Uterus (tissue), 3 donors: ENCODE measurements at regions not wholly inside any gene's neighbourhood (a gene's known extent, or its start where the extent isn't known, plus 50 kb on each side); places are given as distances from the start of the nearest gene placed in this dataset.

Source experiments
- DNase-seq, 2 donors: peaks; one replicate each; pipeline ENCODE4 v3.0.0-alpha.2; 2019 to 2020
- H3K27ac ChIP-seq, 2 donors: fragments of 200-600 bp; sonication (generic); 1 replicate in 1 of 2; 2 replicates in 1 of 2; pipeline ENCODE4 v1.5.1; 2016 to 2018
- H3K27me3 ChIP-seq, 2 donors: fragments of 200-600 bp; sonication (generic); one replicate each; pipeline ENCODE4 v1.5.1; 2018 to 2019; ENCODE audit warnings: control low read depth in 1 of 2
- H3K36me3 ChIP-seq, 2 donors: fragments of 200-600 bp; sonication (generic); one replicate each; pipeline ENCODE4 v1.5.1; 2019; ENCODE audit warnings: control low read depth in 1 of 2
- H3K4me1 ChIP-seq, 2 donors: fragments of 200-600 bp; sonication (generic); one replicate each; pipeline ENCODE4 v1.5.1; 2018 to 2019; ENCODE audit warnings: control low read depth in 1 of 2
- H3K4me3 ChIP-seq, 2 donors: fragments of 200-600 bp; sonication (generic); 1 replicate in 1 of 2; 2 replicates in 1 of 2; pipeline ENCODE4 v1.5.1; 2018 to 2019; ENCODE audit warnings: mild to moderate bottlenecking in 1 of 2
- H3K9me3 ChIP-seq, 2 donors: fragments of 200-600 bp; sonication (generic); one replicate each; pipeline ENCODE4 v1.5.1; 2019; ENCODE audit warnings: control low read depth in 1 of 2
- POLR2A ChIP-seq, 2 donors: fragments of 450-650 bp; IDR thresholded peaks; one replicate each; pipeline ENCODE4 v1.6.1; 2016; ENCODE audit warnings: antibody characterized with exemption in 2 of 2, mild to moderate bottlenecking in 1 of 2, moderate library complexity in 1 of 2
- intact Hi-C: fragments of 100-400 bp; cut with DNase I; formaldehyde crosslinking; loops from one replicate; pipeline ENCODE4 v1.15.1; 2023; ENCODE audit warnings: low total_unique reads
- TF ChIP-seq, protein P1 (sequence below), 4 experiments: fragments of 200-600 bp in 2 of 4; fragments of 450-650 bp in 2 of 4; sonication (generic) in 2 of 4; IDR thresholded peaks; one replicate each; pipeline ENCODE4 v1.5.1; 2016 to 2019; ENCODE audit warnings: antibody characterized with exemption in 4 of 4, mild to moderate bottlenecking in 2 of 4, moderate library complexity in 1 of 4
- donor health status: DM: yes; HTN: yes; CAD: no.

DNA sequence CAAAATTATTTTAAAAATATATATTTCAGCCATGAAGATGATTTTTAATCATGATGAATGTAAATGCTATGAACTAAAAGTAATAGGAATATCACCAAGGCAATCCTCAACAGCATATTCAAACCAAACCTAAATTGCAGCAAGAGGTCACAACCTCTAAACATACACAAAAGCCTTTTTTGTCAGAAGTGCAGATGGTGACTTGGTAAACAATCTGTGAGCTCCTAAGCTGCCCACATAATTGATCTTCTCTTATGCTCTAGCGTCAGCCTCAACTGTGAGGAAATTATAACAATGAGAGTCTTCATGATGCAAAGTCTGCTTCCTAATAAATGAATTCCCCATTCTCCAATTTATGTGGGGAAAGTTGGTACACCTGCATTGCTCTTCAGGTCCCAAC, 113.2 kb downstream of the TSN start:
- H3K9me3 ChIP-seq: no peaks in the 10 kb centered on the region
- no peak overlapping the region for H3K4me3 ChIP-seq
- intact Hi-C loops: no loop called here
- TF ChIP-seq, protein P1, sequence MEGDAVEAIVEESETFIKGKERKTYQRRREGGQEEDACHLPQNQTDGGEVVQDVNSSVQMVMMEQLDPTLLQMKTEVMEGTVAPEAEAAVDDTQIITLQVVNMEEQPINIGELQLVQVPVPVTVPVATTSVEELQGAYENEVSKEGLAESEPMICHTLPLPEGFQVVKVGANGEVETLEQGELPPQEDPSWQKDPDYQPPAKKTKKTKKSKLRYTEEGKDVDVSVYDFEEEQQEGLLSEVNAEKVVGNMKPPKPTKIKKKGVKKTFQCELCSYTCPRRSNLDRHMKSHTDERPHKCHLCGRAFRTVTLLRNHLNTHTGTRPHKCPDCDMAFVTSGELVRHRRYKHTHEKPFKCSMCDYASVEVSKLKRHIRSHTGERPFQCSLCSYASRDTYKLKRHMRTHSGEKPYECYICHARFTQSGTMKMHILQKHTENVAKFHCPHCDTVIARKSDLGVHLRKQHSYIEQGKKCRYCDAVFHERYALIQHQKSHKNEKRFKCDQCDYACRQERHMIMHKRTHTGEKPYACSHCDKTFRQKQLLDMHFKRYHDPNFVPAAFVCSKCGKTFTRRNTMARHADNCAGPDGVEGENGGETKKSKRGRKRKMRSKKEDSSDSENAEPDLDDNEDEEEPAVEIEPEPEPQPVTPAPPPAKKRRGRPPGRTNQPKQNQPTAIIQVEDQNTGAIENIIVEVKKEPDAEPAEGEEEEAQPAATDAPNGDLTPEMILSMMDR (IDR thresholded peaks at IDR 0.05): no peak
- TF ChIP-seq POLR2A (IDR thresholded peaks at IDR 0.05): no peak
- H3K27ac ChIP-seq: no peak overlapping the region
- DNase-seq: no peak
- H3K27me3 ChIP-seq: no peaks in the 10 kb centered on the region
- no peaks in the 10 kb centered on the region for H3K4me1 ChIP-seq
- H3K36me3 ChIP-seq: no peaks in the 10 kb centered on the region

DNA sequence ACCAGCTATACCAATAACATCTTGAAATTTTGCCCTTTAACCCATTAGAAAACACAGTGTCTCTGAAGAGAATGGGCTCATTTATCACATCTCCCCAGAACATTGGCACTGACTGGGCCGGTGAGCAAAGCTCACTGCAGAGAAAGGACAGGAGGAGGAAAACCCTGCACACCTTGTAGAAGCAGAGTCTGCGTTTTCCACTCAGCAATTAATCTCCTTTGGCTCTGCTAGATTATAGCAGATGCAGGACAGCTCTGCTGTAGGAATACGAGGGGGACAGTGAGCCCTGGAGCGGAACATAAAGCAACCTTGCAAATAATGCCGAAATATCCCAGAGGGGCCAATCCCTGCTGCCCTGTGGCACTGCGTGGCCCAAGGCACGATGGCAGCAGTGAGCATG, 113.9 kb downstream of the TSN start:
- no peak for TF ChIP-seq POLR2A (IDR thresholded peaks at IDR 0.05)
- TF ChIP-seq, protein P1 (IDR thresholded peaks at IDR 0.05): no peak
- H3K4me3 ChIP-seq: no peak overlapping the region
- intact Hi-C loops: no loop called here
- no peaks in the 10 kb centered on the region for H3K27me3 ChIP-seq
- DNase-seq: no peak
- no peaks in the 10 kb centered on the region for H3K9me3 ChIP-seq
- no peak overlapping the region for H3K27ac ChIP-seq
- no peaks in the 10 kb centered on the region for H3K36me3 ChIP-seq
- no peaks in the 10 kb centered on the region for H3K4me1 ChIP-seq

DNA sequence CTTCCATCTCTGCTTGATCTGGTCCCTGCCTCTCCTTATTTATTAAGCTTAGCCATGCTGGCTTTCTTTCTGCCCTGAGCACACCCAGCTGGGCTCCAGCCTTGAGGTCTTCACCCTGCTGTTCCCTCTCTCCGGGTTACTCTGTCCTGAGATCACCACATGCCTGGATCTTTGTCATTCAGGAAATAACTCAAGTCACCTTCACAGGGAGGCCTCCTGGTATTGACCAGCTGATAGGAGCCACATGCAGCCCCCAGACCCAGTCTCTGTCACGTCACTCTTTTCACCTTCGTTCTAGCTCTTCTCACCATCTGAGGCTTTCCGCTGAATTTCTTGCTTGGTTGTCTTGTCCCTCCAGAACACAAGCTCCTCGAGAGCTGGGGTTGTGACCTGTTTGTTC, 114.4 kb downstream of the TSN start:
- H3K4me3 ChIP-seq: no peak overlapping the region
- H3K27me3 ChIP-seq: no peaks in the 10 kb centered on the region
- no peak for DNase-seq
- TF ChIP-seq, protein P1 (IDR thresholded peaks at IDR 0.05): no peak
- no peak for TF ChIP-seq POLR2A (IDR thresholded peaks at IDR 0.05)
- no peak overlapping the region for H3K27ac ChIP-seq
- H3K4me1 ChIP-seq: no peaks in the 10 kb centered on the region
- intact Hi-C loops: no loop called here
- H3K9me3 ChIP-seq: no peaks in the 10 kb centered on the region
- no peaks in the 10 kb centered on the region for H3K36me3 ChIP-seq

DNA sequence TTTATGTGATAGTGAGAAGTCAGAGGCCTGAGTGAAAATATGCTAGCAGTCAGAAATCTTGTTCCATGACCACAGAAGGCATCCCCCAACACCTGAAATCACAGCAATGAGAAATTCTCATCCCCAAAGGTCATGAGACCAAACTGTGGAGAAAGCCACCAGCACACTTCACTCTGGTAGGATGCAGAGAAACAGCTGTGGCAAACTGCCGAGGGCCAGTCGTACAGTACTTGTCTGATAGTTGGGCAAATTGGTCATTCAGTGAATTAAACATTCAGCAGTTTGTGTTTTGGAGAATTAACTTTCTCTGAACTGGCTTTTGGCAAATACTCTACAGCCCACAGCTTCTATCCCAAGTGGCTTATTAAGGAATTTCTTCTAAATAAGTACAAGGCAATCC, 117.2 kb downstream of the TSN start:
- TF ChIP-seq POLR2A (IDR thresholded peaks at IDR 0.05): no peak
- TF ChIP-seq, protein P1 (IDR thresholded peaks at IDR 0.05): no peak
- Histone ChIP-seq H3K27me3 (no peaks in the 10 kb centered on the region), H3K36me3 (no peaks in the 10 kb centered on the region), H3K9me3 (no peaks in the 10 kb centered on the region), H3K4me1 (no peaks in the 10 kb centered on the region), H3K4me3 (no peak overlapping the region), H3K27ac (no peak overlapping the region)
- DNase-seq: no peak
- intact Hi-C loops: no loop called here

DNA sequence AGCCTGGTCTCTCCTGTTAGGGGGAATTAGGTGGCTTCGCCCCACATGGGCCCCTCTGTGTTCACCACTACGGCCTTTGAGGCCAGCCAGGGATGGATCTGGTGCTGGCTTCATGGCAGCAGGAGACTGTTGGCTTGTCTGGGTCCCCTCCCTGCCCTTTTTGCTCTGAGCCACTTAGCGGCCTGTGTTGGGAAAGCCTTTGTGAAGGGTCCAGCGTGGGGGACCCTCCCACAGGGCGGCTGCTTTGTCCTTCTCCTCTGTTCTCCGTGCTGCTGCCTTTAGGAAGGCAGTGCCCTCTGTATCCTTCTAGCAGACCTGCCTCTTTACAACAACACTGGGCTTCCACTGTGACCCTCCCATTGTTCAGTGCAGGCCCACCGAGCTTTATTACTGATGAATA, 118.4 kb downstream of the TSN start:
- TF ChIP-seq, protein P1 (IDR thresholded peaks at IDR 0.05): no peak
- TF ChIP-seq POLR2A (IDR thresholded peaks at IDR 0.05): no peak
- H3K4me3 ChIP-seq: no peak overlapping the region
- no peak for DNase-seq
- no peaks in the 10 kb centered on the region for H3K27me3 ChIP-seq
- no peak overlapping the region for H3K27ac ChIP-seq
- H3K9me3 ChIP-seq: no peaks in the 10 kb centered on the region
- H3K36me3 ChIP-seq: no peaks in the 10 kb centered on the region
- H3K4me1 ChIP-seq: no peaks in the 10 kb centered on the region
- intact Hi-C loops: no loop called here
